ENCODE measurements at regions not wholly inside any gene's neighbourhood (a gene's known extent, or its start where the extent isn't known, plus 50 kb on each side); places are given as distances from the start of the nearest gene placed in this dataset.

DNA sequence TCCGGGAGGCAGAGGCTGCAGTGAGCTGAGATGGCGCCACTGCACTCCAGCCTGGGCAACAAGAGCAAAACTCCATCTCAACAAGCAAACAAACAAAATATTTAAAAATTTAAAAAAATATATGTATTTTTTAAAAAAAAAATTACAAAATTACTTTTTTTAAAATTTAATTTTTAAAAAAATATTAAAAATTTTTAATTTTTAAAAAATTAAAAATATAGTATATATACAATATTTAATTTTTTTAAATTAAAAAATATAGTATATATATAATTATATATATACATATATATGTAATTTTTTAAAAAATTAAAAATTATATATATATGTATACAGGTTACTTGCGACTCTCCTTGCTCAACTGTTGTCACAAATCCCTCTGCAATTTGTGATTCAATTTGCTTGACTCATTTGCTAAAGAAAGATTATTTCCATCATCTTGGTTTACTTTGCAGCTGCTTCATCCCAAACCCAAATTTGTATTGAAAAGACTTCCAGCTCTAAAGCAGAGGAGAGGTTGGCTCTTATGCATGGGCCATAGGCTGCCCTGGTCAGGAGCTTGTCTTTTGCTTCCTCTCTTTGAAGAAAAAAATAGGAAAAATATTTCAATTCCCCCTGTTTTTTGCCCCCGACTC, 247.4 kb upstream of the IRX3 start:
- no peak for DNase-seq (ENCODE audit: extremely low read depth, low read depth)

GRCh38 chr16:54526916-54527315, 240.3 kb upstream of the IRX3 start:
- TF ChIP-seq, protein P1, sequence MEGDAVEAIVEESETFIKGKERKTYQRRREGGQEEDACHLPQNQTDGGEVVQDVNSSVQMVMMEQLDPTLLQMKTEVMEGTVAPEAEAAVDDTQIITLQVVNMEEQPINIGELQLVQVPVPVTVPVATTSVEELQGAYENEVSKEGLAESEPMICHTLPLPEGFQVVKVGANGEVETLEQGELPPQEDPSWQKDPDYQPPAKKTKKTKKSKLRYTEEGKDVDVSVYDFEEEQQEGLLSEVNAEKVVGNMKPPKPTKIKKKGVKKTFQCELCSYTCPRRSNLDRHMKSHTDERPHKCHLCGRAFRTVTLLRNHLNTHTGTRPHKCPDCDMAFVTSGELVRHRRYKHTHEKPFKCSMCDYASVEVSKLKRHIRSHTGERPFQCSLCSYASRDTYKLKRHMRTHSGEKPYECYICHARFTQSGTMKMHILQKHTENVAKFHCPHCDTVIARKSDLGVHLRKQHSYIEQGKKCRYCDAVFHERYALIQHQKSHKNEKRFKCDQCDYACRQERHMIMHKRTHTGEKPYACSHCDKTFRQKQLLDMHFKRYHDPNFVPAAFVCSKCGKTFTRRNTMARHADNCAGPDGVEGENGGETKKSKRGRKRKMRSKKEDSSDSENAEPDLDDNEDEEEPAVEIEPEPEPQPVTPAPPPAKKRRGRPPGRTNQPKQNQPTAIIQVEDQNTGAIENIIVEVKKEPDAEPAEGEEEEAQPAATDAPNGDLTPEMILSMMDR (IDR thresholded peaks at IDR 0.05; ENCODE audit: low read depth, low read length) = no peak
- no peak for DNase-seq (ENCODE audit: extremely low read depth, low read depth)

More for the DNA sequence above, 247.4 kb upstream of the IRX3 start:
- TF ChIP-seq, protein P1 (IDR thresholded peaks at IDR 0.05; ENCODE audit: low read depth, low read length) = no peak

- TF ChIP-seq, protein P1 (IDR thresholded peaks at IDR 0.05; ENCODE audit: low read depth, low read length) = no peak
- no peak for DNase-seq (ENCODE audit: extremely low read depth, low read depth)
Measured at GRCh38 chr16:54526087-54526486, 239.5 kb upstream of the IRX3 start.

- no peak for DNase-seq (ENCODE audit: extremely low read depth, low read depth)
- TF ChIP-seq, protein P1 (IDR thresholded peaks at IDR 0.05; ENCODE audit: low read depth, low read length) = no peak
Measured at GRCh38 chr16:54525104-54525503, 238.5 kb upstream of the IRX3 start.

DNA sequence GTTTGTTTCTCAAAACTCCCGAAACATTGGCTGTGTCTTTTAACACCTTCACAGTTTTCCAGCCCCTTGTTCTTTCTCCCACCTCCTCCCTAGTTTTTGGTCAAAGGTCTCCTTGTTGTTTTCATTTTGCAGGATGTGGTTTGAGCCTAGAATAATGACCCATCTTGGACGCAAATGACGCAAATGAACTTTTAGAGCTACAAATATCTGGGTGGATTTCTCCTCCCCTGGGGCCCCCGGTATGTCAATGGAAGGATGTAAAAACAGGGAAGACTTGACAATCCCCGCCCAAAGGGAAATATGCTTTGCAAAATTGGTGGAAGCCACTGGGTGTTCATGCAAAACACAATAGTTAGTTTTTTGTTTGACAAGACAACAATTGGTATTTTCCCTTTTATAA, 236.0 kb upstream of the IRX3 start:
- DNase-seq (ENCODE audit: extremely low read depth, low read depth) = no peak
- TF ChIP-seq, protein P1 (IDR thresholded peaks at IDR 0.05; ENCODE audit: low read depth, low read length) = no peak

DNA sequence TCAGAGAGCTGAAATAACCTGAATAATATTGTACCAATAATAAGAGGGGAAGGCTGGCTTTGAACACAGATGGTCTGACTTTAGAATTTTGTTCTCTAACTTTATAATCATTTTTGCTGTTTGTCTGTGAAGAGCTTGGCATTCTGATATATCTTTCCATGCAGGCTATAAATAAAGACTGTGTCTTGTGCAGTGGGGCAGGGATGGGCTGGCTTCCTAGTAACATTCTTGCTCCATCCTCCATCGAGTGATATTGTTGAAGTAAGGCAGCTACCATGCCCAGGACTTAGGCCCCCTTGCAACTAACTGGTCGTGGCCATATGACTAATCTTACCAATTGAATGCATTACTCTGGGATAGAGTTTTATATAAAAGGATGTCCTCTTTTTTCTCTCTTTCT, 234.7 kb upstream of the IRX3 start:
- no peak for DNase-seq (ENCODE audit: extremely low read depth, low read depth)
- TF ChIP-seq, protein P1 (IDR thresholded peaks at IDR 0.05; ENCODE audit: low read depth, low read length) = no peak

DNA sequence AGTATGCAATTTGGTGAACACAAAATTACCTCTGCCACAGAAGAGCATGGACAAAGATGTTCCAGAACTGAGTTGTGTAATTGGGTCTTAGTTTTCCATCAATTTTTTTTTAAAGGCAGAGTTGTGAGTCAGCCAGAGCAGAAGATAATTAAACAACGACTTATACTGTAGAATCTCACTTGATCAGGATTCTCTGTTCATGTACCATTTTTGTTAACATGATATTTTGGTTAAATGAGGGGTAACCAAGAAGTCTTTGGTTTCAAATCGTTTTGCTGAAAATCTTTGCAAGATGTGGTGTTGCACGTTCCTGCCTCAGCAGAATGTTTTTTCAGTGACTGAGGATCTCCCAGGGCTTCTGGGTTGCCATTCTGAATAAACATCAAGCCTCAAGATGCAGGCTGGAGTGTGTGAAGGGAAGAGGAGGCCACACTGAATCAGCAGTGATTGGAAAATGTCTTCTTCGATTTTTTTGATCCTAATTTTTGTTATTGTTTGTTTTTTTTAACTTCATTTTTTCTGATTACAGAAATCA, 232.6 kb upstream of the IRX3 start:
- TF ChIP-seq, protein P1 (IDR thresholded peaks at IDR 0.05; ENCODE audit: low read depth, low read length) = no peak

More for the DNA sequence above, 232.6 kb upstream of the IRX3 start:
- DNase-seq (ENCODE audit: extremely low read depth, low read depth) = no peak
